Kidney (tissue), 13 donors: ENCODE measurements at regions not wholly inside any gene's neighbourhood (a gene's known extent, or its start where the extent isn't known, plus 50 kb on each side); places are given as distances from the start of the nearest gene placed in this dataset.
A peak's percentile ranks its signal among the peaks of the same experiment; 100 is the strongest.

Experiments used
- DNase-seq, 5 donors: peaks; one replicate each; pipeline ENCODE4 v3.0.0-alpha.2; 2013 to 2020
- FAIRE-seq: peaks from 2 replicates; lab custom pipeline; 2012; peaks lifted over from hg19 to GRCh38; lab: Jason Lieb, UNC
- H3K27ac ChIP-seq, 2 donors: one replicate each; pipeline ENCODE4 v1.7.0; 2013; ENCODE audit warnings: low read depth in 2 of 2, low read length in 2 of 2, inconsistent platforms in 1 of 2
- H3K27me3 ChIP-seq: one replicate; pipeline ENCODE4 v1.7.1; 2013; ENCODE audit warnings: low read length, inconsistent platforms; ENCODE audit not compliant: control insufficient read depth, insufficient read depth
- H3K36me3 ChIP-seq, 3 donors: one replicate each; pipeline versions ENCODE4 v1.7.0 to v1.7.1; 2013; ENCODE audit warnings: low read length in 3 of 3, control low read depth in 1 of 3, inconsistent platforms in 1 of 3; ENCODE audit not compliant: insufficient read depth in 3 of 3, control insufficient read depth in 2 of 3
- H3K4me1 ChIP-seq, 3 donors: one replicate each; pipeline versions ENCODE4 v1.7.0 to v1.7.1; 2013; ENCODE audit warnings: low read length in 3 of 3, inconsistent platforms in 1 of 3, low read depth in 1 of 3; ENCODE audit not compliant: control insufficient read depth in 2 of 3, insufficient read depth in 2 of 3
- H3K4me3 ChIP-seq, 3 donors: one replicate each; pipeline versions ENCODE4 v1.7.0 to v1.8.1; 2013; ENCODE audit warnings: low read length in 3 of 3, control low read depth in 1 of 3, inconsistent platforms in 1 of 3
- H3K9ac ChIP-seq, 3 donors: one replicate each; pipeline versions ENCODE4 v1.7.0 to v1.7.1; 2013; ENCODE audit warnings: low read length in 3 of 3, control low read depth in 1 of 3, inconsistent platforms in 1 of 3
- H3K9me3 ChIP-seq, 3 donors: one replicate each; pipeline versions ENCODE4 v1.7.0 to v1.7.1; 2013; ENCODE audit warnings: low read length in 3 of 3, control low read depth in 1 of 3, inconsistent platforms in 1 of 3; ENCODE audit not compliant: control insufficient read depth in 2 of 3, insufficient read depth in 1 of 3
- intact Hi-C: fragments of 100-400 bp; cut with DNase I; formaldehyde crosslinking; loops from one replicate; pipeline ENCODE4 v1.11.1; 2022
- TF ChIP-seq, protein P1 (sequence below): IDR thresholded peaks from 3 replicates; pipeline ENCODE4 v1.5.1; 2012; ENCODE audit warnings: mild to moderate bottlenecking, moderate library complexity, borderline replicate concordance; ENCODE audit not compliant: insufficient read depth; ENCODE audit errors: extremely low read depth
- donor health status: control.
- donor health status: control.
- donor health status: control.
- donor health status: control.
- donor health status: control.
- donor health status: DM: yes; HTN: yes; CAD: no.
- donor health status: Normal renal cell carcinoma (clear cell type).

- H3K27ac ChIP-seq, result no peak overlapping the region
- H3K9me3 ChIP-seq, result no peaks in the 10 kb centered on the region
- no peaks in the 10 kb centered on the region for H3K27me3 ChIP-seq
- FAIRE-seq (no peak), DNase-seq (peak in 2 of 5 donors; percentile 56 to 78)
- H3K4me3 ChIP-seq, result peak overlapping the region in 1 of 3 donors; percentile 39
- no peak overlapping the region for H3K9ac ChIP-seq
- H3K4me1 ChIP-seq, result peaks cover 5 to 57% (median 32%) of the 10 kb centered on the region in 3 donors
- intact Hi-C loops, result no loop called here
- H3K36me3 ChIP-seq, result no peaks in the 10 kb centered on the region
- TF ChIP-seq, protein P1, sequence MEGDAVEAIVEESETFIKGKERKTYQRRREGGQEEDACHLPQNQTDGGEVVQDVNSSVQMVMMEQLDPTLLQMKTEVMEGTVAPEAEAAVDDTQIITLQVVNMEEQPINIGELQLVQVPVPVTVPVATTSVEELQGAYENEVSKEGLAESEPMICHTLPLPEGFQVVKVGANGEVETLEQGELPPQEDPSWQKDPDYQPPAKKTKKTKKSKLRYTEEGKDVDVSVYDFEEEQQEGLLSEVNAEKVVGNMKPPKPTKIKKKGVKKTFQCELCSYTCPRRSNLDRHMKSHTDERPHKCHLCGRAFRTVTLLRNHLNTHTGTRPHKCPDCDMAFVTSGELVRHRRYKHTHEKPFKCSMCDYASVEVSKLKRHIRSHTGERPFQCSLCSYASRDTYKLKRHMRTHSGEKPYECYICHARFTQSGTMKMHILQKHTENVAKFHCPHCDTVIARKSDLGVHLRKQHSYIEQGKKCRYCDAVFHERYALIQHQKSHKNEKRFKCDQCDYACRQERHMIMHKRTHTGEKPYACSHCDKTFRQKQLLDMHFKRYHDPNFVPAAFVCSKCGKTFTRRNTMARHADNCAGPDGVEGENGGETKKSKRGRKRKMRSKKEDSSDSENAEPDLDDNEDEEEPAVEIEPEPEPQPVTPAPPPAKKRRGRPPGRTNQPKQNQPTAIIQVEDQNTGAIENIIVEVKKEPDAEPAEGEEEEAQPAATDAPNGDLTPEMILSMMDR, result no peak
Observed at GRCh38 chr16:85169333-85170065, 57.2 kb upstream of the CIBAR2 start.

GRCh38 chr16:85170066-85170491 is 57.8 kb upstream of the CIBAR2 start:
- FAIRE-seq (no peak), DNase-seq (peak in 1 of 5 donors; percentile 80)
- TF ChIP-seq, protein P1, result no peak
- Histone ChIP-seq H3K4me3 (peak overlapping the region in 1 of 3 donors; percentile 13), H3K36me3 (no peaks in the 10 kb centered on the region), H3K9ac (no peak overlapping the region), H3K27ac (no peak overlapping the region), H3K4me1 (peaks cover 5 to 59% (median 32%) of the 10 kb centered on the region in 3 donors), H3K27me3 (no peaks in the 10 kb centered on the region), H3K9me3 (no peaks in the 10 kb centered on the region)
- intact Hi-C loops, result no loop called here

DNA sequence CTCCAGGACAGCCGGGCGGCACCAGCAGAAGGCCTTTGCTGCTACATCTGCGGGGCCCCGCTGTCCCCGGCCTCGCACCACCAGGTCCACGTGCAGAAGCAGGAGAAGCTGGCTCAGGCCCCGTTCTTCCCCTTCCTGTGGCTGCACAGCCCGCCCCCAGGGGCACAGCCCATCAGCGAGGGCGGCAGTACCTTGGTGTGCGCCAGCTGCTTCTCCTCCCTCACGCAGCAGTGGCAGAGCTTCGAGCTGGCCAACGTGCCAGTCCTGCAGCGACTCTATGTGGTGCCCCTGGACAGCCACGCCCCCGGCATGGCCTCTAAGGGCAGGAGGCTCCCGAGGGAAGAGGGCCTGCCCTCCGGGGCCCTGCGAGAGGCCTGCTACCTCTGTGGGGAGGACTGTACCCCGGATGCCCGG is 58.3 kb upstream of the CIBAR2 start:
- peaks cover 5 to 59% (median 28%) of the 10 kb centered on the region in 3 donors for H3K4me1 ChIP-seq
- no peak overlapping the region for H3K27ac ChIP-seq
- intact Hi-C loops, result no loop called here
- peak in 1 of 5 donors; percentile 76 for DNase-seq
- H3K4me3 ChIP-seq, result peak overlapping the region in 1 of 3 donors; percentile 13
- TF ChIP-seq, protein P1, result no peak
- H3K36me3 ChIP-seq, result no peaks in the 10 kb centered on the region
- FAIRE-seq, result no peak
- H3K9ac ChIP-seq, result no peak overlapping the region
- H3K27me3 ChIP-seq, result no peaks in the 10 kb centered on the region
- H3K9me3 ChIP-seq, result no peaks in the 10 kb centered on the region
